Activated CD4-positive, alpha-beta T cell treated with anti-CD3 and anti-CD28 coated beads, Interleukin-2, Interleukin-6, amounts not matched to agents 100 ng/mL and 50 ng/mL, durations not matched to agents 16 hours and 8 hours (primary cell): ENCODE measurements at regions not wholly inside any gene's neighbourhood (a gene's known extent, or its start where the extent isn't known, plus 50 kb on each side); places are given as distances from the start of the nearest gene placed in this dataset.

Experiments
- DNase-seq: peaks from one replicate; pipeline ENCODE4 v3.0.0-alpha.2; 2020

DNA sequence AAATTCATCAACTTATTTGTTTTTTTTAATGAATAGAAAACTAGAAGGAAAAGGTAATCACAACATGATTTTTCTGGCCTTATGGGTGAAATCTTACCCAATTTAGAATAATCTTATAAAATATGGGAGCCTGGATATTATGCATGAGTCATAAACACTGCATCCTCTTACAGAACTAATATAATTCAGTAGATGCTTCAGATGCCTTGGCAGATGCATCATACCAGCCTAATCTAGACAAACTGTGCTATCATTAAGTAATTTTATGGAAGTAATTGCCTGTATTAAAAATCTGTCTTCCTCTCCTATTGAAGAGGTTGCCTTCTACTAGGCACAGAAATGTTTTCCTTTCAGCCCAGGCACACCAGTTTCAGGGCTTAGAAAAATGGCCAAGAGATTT lies 2384.6 kb upstream of the WWC1 start:
- DNase-seq = no peak

GRCh38 chr5:165913059-165913458 lies 2378.4 kb upstream of the WWC1 start:
- DNase-seq = no peak

GRCh38 chr5:165914456-165914855 lies 2377.0 kb upstream of the WWC1 start:
- no peak for DNase-seq

DNA sequence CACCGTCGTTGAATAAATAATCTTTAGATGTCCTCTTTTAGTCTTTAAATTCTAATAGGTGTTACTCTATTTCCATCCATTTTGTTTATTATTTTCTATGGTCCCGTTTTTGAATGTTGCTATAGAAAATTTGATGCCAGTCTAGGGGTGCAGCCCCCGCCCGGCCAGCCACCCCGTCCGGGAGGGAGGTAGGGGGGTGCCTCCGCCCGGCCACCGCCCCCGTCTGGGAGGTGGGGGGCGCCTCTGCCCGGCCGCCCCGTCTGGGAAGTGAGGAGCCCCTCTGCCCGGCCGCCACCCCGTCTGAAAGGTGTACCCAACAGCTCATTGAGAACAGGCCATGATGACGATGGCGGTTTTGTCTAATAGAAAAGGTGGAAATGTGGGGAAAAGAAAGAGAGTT lies 2372.2 kb upstream of the WWC1 start:
- DNase-seq = no peak

- no peak for DNase-seq
Measured at GRCh38 chr5:165920655-165921054, 2370.8 kb upstream of the WWC1 start.

- no peak for DNase-seq
Measured at GRCh38 chr5:165928971-165929370, 2362.5 kb upstream of the WWC1 start.

DNA sequence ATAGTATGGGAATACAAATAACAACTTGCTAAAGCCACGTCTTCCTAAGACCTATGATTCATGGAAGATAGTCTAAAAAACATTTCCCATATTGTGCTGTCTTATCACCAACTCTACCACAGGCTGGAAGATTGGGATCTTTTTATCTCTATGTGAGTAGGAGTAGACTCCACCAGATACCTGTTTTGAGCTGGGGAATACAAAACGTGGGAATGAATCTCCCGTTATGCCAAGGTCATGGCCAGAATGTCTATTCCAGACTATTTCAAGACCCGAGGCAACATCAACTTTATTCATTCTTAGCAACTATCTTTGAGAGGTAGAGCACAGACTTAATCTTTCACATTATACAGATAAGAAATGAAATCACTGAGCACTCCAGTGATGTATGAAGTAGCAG lies 2350.9 kb upstream of the WWC1 start:
- no peak for DNase-seq

GRCh38 chr5:165956854-165957253 lies 2334.6 kb upstream of the WWC1 start:
- no peak for DNase-seq

- no peak for DNase-seq
Measured at GRCh38 chr5:165981671-165982070, 2309.8 kb upstream of the WWC1 start.

DNA sequence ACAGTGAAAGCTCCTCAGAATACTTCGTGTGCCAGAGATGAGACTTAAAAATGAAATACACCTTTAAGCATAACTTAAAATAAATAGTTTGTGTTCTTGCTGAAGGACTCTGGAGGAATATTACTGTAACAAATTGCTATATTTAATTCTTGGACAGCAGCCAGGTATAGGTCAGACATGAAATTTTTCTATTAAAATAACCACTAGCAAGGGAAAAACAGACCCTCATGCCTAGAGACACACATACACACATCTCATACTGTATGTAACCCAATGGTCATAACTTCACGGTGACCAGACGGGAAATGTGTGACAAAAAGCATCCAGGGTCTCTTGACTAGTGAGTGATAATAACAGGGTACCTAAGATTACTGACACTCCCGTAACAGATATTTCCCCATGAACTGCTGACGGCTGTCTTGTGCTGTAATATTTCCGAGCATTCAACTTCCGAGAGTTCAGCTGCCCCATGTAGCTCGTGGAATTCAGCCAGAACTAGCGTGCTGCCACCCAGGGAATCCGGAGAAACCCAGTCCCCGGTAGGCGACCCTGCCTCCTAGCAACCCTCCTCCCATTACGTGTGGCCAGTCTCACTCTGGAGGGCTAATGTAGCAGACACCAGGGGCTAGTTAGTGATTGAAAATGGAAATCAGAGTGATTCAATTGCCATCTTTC lies 2295.1 kb upstream of the WWC1 start:
- DNase-seq = no peak

- no peak for DNase-seq
Measured at GRCh38 chr5:165999693-166000320, 2291.6 kb upstream of the WWC1 start.

DNA sequence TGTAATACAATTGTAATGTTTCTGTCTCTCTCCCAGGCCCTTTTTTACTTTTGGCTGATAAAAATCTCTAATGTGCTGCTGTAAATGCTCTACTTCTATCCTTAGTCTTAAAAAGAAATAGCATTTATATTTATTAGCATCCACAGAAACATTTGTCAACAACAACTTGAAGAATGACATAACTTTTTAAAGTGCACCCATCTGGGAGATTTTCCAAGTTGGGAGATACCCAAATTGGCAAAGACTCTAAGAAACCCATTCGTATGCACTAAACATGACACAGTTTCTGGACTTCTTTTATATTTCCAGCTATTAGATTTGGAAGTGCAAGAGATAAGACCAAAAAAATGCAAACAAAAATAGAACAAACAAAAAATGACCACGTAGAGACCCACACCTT lies 2287.4 kb upstream of the WWC1 start:
- DNase-seq = no peak

DNA sequence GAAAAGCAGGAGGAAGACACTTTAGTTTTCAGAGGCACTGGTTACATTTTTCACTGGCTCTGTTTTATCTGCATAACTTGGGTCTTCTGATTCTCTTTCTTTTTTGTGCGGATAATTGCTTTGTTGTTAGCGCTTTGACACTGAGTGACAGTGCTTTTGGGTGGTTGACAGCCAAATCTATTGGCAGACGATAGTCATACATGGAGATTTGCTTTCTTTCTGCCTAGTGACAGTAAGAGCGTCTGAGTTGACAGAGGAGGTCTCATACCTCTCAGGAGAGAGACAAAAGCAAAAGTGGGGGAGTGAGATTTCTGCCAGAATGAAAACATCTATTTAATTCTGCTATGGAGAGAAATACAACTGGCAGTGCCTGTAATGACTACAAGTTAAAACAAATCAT lies 2278.0 kb upstream of the WWC1 start:
- DNase-seq = no peak

DNA sequence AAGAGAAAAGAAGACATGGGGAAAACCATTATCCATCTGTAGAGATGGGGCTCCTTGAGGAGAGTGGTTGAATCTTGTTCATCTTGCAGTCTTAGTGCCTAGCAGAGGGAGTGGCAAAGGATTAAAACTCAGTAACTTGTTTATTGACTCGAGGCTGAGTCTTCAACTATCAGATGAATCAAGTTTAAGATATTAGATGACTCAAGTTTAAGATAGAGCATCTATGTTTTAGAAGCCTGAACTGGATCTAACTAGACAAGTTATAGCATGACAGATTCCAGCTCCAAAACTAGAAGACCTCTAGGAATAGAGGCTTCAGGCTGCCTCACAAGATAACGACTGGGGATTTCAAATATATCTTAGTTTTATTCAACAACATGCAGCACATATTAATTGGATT lies 2277.2 kb upstream of the WWC1 start:
- no peak for DNase-seq

DNA sequence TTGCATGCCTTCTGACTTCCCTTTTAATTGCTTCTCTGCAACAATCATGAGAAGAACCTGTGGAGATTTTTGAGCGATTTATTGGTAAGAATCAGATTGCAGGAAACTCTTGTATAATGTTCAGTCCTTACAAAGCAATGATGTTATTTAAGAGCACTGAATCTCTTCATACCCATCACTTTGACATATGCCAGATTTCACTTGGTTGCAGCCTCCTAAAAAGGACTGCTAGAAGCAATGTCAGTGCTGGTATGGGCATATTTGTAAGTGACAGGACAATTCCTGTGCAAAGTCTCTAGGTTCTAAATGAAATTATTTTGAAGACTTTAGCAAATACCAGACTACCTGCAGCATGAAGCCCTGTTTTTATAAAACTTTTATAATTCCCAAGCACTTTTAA lies 2272.7 kb upstream of the WWC1 start:
- no peak for DNase-seq

DNA sequence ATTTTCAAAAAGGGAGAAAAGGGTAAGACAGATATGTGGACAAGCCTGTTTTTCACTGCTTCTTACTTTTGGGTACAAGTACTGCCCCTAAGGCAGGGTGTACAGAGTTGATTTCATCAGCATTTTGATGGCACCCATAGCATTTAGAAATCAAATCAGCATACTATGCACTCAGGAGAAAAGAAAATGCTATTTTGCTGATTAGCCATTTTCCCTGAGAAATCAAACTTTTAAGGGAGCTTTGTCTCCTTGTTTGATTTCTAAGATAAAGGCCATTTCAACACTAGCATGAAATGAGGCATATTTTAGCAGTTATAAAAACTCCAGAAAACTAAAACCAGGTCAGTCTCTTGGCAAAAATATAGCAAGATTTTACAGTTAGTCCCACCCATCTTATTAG lies 2269.4 kb upstream of the WWC1 start:
- no peak for DNase-seq

DNA sequence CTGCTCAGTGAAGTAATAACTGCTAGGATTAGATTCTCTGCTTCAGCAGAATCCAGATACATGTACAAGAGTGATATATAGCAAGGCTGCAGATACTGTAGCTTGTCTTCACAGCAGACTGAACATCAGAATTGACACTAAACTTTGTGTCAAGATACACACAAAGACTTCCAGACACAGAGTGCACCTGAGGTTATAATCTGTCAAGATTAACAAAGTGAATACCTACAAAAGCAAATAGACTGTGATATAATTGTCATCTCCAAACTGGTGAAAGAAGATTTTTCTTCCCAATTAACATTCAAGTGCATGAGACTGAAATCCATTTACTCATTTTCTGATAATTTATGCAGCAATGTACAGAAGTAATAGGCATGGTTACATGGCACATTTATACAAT lies 2266.5 kb upstream of the WWC1 start:
- DNase-seq = no peak

DNA sequence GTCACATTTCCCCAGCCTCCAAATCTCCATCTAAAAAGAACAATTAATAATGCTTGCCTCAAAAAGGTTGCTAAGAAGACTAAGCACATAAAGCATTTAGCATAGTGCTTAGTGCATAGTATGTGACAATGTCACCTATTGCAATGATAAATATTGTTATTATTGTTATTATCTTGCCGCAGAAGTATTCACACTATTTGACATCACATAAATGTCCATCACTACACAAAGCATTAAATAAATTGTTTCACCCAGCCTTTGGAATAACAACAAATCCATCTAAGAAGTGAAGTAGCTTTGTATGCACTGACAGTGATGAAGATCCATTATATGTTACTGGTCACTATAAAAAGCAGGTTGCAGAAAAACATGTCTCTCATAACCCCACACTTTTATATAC lies 2263.9 kb upstream of the WWC1 start:
- DNase-seq = no peak

DNA sequence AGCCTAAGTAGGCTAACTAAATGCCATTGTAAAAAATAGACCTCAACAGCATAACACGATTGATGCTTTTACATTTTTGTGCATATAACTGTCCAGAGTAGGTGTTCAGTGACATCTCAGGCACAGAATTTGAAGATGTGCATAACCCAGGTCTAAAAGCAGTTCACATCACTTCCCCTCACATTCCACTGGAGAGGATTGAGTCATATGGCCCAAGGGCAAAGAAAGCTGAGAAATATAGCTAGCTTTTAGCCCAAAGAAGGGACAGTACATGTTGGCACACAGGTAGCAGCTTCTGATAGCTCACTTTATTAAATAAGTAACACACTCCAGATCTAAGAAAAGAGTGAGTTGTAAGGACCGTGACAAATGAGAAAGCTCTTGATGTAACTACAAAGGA lies 2259.5 kb upstream of the WWC1 start:
- DNase-seq = no peak

GRCh38 chr5:166032601-166033000 lies 2258.8 kb upstream of the WWC1 start:
- DNase-seq = no peak

GRCh38 chr5:166045961-166046360 lies 2245.5 kb upstream of the WWC1 start:
- no peak for DNase-seq

DNA sequence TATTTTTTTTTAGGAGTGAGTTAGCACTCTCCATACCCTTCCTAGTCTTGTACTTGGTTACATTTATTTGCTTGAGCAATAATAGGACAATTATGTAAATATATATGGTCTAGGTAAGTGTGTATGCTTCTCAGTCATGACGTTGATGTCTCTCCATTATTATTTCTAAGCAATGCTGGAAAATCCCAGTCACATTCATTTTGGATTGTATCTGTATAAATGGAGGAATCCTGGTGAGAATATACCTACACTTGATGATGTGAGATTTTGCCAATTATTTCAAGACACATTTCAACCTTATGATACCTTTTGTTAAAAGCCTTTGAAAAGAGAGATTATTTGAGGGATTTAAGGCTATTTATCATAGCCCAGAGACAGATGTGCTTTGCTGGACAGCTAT lies 2244.5 kb upstream of the WWC1 start:
- no peak for DNase-seq

DNA sequence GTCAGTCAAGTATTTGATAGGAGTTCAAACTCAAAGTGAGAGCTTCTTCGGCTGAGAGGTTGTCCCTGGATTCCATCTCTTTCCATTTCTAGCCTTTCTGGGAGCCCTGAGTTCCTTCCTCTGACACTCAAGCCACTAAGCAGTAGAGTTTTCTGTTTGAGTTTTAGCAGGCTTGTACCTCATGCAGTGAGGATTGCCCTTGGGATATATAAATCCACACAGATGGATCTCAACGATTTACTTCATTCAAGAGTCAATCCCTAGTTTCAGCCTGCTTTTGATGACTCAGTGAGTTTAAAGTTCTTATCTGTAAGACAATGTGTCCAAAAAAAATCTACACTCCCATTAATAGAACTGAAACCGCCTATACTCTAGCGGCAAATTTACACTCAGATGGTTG lies 2240.9 kb upstream of the WWC1 start:
- DNase-seq = no peak

- DNase-seq = no peak
Measured at GRCh38 chr5:166058660-166059059, 2232.8 kb upstream of the WWC1 start.

DNA sequence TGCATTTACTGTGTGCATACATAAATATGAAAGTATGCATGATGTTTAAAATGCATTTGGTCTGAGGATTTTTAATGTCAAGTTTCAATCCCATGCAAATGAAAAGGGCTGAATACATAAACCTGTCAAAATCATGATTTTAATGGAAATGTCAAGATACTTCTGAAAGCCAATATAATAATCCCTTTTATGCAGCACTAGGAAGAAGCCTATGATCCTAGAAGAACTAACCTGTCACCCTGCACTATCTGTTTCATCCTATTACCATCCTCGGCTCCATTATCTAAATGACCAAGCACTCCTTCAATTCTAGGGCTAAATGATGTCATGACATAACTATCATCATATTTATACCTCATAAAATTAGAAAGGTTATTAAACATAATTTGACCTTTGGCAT lies 2229.4 kb upstream of the WWC1 start:
- DNase-seq = no peak
